NCI-H2227 treated with DMSO at 0.1 percent for 48 hours (cell line): ENCODE measurements at regions not wholly inside any gene's neighbourhood (a gene's known extent, or its start where the extent isn't known, plus 50 kb on each side); places are given as distances from the start of the nearest gene placed in this dataset.

ENCODE experiments used
- DNase-seq: peaks from one replicate; lab custom pipeline; 2025; lab: John Stamatoyannopoulos, UW

DNA sequence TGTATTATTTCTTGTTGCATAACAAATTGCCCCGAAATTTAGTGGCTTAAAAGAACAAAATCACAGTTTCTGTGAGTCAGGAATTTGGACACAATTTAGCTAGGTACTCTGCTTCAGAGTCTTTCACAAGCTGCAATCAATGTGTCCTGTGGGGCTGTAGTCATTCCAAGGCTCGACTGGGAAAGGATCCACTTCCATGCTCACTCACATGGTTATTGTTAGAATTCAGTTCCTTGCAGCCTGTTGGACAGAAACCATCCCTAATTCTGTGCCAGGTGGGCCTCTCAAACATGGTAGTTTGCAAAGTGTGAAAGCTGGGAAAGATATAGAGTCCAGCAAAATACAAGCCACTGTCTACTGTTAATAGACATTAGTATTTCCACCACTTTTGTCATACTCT, 59.7 kb upstream of the ARID2 start:
- no peak for DNase-seq

DNA sequence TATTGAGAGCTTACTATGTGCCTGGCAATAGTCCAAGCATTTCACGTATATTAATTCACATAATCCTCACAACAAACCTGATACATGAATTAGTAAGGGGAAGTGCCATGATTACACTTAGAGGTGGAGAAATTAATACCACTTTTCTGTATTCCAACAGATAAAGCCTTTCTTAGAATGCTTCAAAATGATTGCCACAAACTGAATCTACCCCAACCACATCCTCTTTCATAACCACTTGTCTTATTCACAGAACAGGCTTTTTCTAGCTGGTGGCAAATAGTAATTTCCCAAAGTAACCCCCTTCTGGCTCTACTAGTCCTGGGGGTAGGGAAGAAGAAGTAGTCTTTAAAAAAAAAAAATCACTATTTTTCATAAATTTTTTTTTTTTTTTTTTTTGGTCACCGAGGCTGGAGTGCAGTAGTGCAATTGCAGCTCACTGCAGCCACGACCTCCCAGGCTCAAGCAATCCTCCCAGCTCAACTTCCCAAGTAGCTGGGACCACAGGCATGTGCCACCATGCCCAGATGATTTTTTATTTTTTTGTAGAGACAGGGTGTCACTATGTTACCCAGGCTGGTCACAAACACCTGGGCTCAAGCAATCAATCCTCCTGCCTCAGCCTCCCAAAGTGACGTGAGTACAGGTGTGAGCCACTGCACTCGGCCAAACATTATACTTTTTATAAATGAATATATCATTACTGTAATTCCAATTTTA, 59.0 kb upstream of the ARID2 start:
- DNase-seq = no peak

DNA sequence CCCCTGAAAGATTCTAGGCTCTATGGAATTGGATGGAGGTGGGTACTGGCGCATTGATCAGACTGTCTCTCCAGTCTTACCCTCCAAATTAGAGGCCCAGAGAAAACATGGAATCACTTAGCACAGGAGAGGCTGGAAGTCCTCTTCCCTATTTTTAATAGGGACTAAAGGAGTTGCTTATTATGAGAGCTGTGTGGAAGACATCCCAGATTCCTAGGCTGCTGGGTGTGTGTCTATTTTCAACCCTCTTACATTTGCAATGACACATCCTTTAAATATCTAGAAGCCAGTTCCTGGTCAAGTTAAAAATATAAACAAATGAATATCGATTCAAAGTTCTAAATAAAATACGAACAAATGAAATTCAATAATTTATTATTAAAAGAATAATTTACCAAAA, 58.3 kb upstream of the ARID2 start:
- DNase-seq = no peak

- no peak for DNase-seq
Measured at GRCh38 chr12:45674181-45674977, 55.1 kb upstream of the ARID2 start.

DNA sequence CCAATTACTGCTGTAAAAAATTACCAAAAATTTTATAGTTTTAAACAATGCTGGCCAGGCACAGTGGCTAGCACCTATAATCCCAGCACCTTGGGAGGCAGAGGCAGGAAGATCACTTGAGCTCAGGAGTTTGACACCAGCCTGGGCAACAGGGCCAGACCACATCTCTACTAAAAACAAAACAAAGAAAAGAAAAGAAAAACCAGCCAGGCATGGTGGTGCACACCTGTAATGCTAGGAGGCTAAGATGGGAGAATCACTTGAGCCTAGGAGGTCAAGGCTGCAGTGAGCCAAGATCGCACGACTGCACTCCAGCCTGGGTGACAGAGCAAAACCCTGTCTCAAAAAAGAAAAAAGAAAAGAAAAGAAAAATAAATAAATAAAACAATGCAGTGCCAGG, 54.0 kb upstream of the ARID2 start:
- DNase-seq = no peak
